Activated CD4-positive, alpha-beta T cell treated with anti-CD3 and anti-CD28 coated beads for 4 hours (primary cell): ENCODE measurements at regions not wholly inside any gene's neighbourhood (a gene's known extent, or its start where the extent isn't known, plus 50 kb on each side); places are given as distances from the start of the nearest gene placed in this dataset.
"Not testable (repeated sequence)": the region's sequence is repeated elsewhere in the genome, so short reads cannot be mapped to it uniquely, and the experiment has no call there.

Experiments used
- DNase-seq, 2 donors: peaks; one replicate each; pipeline ENCODE4 v3.0.0-alpha.2; 2020

DNA sequence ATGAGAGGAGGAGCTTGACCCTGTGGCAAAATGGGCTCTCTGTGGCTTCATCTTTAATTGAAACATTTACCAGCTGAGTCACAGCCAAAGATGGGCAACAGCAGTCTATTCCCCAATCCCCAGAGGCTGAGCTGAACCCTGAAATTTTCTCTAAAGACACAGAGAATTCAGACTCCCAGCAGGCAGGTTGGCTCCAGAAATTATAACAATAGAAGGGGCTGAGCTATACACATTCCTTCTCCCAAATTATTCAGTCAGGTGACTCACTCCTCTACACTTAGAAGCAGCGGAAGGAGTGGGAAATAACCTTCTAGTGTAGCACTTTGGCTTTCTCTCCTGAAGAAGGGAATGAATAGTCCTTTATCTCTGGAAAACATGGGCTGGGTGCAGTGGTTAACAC, 264.3 kb upstream of the ARHGEF26 start:
- no peak for DNase-seq

DNA sequence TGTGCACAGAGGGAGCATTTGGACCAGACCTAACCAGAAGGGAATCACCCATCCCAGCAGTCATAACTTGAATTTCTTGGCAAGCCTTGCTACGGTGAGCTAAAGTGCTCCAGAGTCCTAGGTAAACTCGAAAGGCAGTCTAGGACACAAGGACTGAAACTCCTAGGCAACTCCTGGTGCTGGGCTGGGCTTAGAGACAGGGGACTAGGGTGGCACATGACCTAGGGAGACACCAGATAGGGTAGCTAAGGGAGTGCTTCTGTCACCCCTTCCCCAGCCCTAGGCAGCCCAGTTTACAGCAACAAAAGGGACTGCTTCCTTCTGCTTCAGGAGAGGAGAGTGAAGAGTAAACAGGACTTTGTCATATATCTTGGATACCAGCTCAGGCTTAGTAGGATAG, 256.4 kb upstream of the ARHGEF26 start:
- no peak for DNase-seq

DNA sequence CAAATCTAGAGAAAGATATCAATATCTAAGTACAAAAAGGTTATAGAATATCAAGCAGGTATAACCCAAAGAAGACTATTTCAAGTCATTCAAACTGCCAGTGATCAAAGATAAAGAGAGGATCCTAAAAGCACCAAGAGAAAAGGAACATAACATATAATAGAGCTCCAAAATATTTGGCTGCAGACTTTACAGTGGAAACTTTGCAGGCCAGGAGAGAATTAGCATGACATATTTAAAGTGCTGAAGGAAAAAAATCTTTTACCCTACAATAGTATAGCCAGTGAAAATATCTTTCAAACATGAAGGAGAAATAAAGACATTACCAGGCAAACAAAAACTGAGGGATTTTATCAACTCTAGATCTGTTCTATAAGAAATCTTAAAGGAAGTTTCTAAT, 254.3 kb upstream of the ARHGEF26 start:
- no peak for DNase-seq

DNA sequence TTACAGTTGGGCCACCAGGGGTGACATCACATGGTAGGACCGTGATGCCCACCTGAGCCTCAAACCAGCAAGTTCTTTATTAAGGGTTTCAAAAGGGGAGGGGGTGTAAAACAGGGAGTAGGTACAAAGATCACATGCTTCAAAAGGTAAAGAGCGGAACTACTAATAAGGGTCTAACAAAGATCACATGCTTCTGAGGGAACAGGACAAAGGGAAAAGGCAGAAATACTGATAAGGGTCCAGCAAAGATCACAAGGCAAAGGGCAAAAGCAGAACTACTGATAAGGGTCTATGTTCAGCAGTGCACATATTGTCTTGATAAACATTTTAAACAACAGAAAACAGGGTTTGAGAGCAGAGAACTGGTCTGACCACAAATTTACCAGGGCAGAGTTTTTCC, 246.8 kb upstream of the ARHGEF26 start:
- not testable (repeated sequence) for DNase-seq

DNA sequence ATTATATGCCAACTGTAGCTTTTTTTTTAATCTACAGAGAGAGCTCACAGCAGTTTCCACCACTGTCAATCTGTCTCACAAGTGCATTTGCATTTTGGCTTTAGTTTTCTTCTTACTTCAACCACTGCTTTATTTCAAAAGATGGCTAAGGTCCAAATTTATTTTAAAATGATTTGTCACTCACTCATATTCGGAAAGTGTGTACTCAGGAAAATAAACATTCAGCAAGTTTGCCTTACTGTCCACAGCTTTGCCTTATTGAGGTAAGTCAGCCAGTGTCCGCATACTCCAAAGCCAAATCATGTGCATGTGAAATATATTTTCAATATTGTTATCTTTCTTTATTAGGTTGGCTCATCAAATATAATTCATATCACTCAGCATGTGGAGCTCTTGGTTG, 240.7 kb upstream of the ARHGEF26 start:
- DNase-seq = no peak

DNA sequence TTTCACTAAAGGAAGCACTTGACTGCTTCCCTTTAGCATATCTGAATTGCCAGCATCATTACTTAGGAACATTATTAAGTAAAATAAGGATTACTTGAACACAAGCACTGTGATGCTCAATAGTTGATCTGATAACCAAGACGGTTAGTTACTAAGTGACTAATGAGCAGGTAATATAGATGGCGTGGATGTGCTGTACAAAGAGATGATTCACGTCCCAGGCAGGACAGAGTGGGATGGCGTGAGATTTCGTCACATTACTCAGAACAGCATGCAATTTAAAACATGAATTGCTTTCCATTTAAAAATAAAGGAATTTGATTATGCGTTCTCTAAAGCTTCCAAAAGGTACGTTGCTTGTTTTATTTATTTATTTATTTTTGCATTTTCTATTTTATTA, 240.0 kb upstream of the ARHGEF26 start:
- DNase-seq = no peak

DNA sequence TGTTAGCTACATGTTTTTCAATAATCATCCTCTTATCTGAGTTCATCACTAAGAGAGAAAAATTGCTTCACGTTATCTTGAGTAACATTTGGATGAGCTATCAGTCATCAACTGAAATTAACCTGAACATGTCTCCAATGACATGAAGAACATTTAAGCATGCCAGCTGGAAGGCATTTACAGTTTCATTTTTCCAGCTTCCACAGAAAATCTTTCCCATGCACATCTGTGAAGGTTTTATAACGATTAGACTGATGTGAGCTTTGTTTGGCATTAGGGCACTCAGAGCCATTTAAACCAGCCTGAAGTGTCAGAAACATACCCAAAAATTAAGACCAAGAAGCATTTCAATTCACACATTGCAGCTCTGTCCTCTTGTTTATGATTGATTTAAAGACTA, 235.8 kb upstream of the ARHGEF26 start:
- DNase-seq = no peak

DNA sequence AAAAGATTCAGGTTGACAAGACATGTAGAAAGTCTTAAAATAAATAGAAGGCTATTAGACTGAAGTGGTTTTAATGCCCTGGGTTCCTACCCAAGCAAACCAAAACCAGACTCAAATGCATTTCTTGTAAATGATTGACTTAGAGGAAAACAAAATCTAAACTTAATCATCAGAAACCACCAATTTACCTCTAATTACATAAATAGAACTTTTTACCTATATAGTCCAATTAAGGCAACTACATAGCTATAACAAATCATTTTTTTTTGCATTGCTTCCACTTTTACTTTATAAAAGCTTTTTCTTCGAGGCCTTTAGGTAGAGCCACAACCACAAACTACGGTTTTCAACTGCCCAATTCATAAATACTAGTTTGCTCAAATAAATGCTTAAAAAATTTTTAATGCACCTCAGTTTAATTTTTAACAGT, 231.3 kb upstream of the ARHGEF26 start:
- DNase-seq = no peak

DNA sequence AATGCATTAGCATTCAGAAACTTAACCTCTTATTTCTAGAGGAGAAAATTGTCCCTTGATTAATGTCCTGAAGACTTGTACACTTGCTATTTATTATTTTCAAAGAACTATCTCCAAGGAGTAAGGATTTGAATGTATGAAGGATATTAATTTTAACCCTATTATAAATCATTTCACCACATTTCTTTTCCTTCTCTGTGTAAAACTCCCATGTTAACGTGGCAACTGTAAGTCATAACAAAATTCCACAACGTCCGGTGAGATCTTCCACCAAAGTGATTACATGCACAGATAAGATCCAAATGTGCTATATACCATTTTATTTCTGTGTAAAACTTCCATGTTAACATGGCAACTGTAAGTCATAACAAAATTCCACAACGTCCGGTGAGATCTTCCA, 229.1 kb upstream of the ARHGEF26 start:
- no peak for DNase-seq

DNA sequence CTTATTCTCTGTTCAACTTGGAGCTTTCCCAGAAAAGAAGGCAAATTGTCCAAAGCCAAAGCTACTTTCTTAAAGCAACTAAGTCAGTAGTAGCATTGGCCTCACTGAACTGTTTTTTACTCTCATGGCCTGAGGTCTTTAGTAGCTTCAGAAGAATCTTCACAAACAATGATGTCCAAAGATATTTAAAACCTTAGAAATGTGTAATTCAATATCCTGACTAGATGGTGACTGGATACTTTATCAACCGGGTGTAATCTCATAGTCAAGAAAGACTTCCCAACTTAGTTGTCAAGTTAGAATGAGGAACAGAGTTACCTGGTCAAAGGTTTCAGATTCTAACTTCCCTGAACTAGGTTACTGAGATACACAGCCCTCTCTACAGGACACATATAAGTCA, 226.3 kb upstream of the ARHGEF26 start:
- no peak for DNase-seq

DNA sequence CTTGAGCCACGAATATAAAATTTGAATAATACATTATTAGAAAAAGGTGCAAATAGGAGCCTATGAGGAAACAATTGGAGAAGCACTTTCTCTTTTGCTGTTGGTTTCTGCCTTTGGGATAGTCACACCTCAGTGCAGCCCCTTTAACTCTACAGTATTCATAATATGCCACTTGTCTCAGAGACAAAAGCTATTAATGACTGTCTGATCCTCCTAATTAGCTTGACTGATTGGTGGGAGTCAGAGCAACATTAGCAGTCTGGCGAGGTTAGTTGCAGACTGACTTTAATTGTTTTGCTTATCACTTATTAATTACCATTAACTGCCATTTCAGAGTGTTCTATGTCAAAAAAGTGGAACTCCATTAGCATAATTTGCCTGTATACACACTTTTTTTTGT, 225.0 kb upstream of the ARHGEF26 start:
- no peak for DNase-seq

DNA sequence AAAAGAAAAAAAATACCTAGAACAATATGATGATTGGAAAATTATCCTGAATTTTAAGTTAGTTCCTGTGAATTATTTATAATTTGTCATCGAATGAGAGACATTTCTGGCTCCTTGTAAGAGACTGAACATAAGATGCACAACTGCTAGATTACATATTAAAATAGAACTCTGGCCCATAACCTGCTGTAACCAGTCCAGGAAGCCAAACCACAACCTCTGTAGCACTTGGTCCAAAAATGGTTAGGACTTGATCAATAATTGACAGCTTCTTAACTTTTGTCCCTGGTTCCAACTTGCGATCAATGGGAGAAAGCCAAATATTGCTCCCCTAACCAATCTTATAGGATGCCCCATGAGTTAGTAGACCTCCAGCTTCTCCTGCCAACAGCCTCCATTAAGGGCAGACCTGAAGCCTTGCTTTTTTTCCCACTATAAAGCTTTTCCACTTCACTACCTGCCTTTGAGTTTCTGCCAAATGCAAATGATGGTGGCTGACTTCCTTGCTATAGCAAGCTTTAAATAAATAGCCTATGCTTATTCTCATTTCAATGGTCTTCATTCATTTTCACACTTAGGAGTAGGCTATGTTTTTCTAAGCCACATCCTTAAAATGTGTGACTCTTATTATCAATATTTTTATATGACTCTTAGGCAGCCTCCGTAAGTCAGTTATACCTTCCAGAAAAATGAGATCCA, 224.0 kb upstream of the ARHGEF26 start:
- DNase-seq = no peak

DNA sequence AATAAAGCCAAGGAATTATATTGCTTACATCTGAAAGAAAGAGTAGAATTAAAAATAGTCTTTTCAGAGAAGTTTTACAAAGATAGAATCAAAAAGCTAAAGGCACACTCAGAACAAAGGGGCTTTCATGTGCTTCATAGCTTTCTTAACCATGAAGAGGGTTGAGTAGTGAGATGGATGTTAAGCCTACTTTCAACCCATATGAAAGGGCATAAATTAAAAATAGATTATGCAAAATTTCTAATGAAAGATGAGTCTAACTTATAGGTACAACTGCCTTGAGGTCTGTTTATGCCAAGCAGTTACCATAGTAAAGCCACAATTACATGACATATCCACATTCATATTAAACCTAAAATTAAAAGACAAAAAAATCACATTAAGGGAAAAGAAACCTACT, 223.3 kb upstream of the ARHGEF26 start:
- DNase-seq = no peak

DNA sequence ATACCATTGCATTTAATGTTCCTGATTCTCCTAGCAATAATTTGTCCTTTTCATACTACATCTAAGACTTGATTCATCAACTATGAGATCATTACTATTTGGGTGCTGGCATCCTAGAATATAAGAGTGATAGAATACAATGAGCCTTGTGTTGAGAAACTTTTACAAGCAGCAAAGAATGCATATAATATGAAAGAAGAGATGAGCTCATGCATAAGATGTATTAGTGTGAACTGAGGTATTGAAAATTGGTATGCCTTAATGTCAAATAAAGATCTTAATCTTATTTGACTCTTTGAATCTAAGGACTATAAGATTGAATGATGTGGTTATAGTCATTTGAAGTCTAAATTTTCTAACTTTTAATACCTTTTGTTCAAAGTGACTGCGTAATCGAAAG, 220.0 kb upstream of the ARHGEF26 start:
- no peak for DNase-seq

DNA sequence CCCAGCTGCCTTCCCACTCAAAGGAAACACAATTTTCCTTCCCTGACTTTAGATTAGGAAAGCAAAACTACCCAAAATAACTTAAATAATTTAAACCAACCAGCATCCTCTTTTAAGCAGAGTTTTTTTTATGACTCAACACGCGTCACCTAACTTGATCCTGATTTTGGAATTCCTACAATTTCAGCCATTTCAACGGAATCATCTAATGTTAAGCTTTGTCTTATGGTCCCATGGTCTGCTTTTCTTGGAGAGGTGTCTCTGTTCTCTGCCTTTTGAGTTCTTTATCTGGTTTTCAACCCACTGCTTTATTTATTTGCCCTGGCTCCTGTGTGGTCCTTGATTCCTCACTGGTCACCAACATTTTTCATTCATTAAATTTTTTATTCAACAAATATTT, 219.2 kb upstream of the ARHGEF26 start:
- DNase-seq = no peak

DNA sequence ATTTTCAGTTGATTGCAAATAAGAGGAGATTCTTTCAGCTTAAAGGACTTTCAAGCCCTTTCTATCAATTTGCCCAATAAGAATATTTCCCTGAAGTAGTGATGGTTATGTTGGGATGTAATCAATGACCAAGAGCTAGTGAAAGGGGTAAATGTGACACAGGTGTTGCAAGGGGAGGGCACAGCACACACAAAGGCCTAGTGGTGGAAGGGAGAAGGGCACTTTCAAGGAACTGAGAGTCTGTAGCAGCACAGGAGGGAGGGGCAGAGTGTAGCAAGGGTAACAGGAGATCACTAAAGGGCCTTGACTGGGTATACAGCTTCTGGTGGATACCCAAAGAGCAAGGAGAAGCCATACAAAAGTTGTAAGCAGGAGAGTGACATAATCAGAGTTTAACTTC, 217.8 kb upstream of the ARHGEF26 start:
- no peak for DNase-seq

DNA sequence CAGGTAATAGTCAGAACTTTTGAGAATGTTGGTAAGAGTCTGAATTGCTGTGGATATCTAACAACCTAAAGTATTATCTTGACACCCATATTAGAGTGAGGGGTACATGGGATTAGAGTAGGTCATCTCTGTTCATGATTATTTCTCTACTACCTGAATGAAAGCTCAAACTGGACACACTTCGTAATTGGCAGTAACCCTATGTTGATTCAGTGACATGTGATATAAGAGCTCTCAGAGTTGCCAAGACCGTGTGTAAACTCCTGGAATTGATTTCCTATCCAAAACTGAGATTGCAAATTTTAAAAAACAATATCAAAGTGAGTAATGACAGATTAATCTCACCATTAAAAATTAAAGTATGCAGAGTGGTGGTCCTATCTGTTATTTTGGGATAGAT, 214.8 kb upstream of the ARHGEF26 start:
- no peak for DNase-seq

DNA sequence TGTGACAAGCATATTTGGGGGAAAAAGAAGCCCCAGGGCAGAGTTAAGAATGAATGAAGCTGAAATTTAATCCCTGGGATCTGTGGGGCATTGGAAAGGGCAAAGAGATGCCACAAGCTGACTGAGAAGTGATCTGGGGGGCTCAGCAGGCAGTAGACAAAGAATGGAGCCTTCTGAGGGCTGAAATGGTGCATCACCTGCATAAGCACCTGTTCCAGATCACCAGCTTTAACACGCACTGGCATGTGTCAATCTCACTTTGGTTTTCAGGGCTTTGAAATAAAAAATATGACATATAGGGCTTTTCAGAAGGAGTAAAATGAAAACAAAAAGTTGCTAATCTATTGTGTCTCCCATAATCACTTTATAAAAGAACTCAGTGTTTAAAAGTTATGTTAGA, 210.8 kb upstream of the ARHGEF26 start:
- DNase-seq = no peak

DNA sequence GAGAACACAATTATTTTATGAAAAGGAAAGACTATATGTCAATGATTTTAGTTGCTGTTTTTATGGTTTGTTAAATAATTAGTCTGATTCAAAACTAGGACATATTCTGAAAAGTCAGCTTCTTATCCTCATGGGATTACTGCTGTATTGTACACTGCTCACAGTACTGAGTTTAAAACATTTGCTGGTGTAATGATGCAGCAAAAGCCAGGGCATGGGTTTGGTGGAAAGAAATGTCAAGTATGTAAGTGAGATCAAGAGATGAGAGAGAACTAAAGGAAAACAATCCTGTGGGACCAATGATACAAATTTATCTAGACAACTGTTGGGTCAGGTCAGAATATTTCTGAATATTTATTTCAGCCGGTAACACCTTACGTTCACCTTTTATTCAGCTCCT, 210.1 kb upstream of the ARHGEF26 start:
- no peak for DNase-seq

DNA sequence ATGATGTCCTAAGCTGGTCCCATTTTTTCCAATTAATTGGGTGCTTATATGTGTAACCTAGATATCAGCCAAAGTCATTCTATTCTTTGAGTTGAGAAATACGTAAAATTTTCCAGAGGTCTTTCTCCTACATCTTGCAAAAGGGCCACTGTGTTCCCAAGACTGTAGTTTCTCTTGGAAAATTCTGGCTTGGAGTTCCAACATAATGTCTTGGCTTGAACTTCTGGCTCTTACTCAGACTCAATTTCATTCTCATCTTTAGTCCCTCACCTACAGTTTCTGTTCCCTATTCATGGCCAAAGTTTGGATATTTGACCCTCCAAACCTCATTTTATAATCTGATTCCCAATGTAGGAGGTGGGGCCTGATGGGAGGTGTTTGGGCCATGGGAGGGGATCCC, 201.4 kb upstream of the ARHGEF26 start:
- DNase-seq = no peak

DNA sequence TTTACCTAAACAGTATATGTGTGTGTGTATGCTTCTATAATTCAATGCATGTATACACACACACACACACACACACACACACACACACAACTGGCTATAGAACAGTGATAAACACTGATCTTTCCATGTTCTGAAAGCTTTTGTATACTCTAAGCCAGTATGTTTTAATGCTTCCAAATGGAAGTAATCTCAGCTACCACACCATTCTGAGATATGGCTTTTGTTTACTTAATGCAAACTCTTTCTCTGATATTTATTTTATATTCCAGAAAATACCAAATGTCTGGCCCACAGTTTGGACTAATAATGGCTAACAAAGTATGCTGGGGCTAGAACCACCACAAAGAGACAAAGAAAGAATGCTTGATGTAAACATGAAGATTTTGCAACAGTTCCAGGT, 199.4 kb upstream of the ARHGEF26 start:
- no peak for DNase-seq

DNA sequence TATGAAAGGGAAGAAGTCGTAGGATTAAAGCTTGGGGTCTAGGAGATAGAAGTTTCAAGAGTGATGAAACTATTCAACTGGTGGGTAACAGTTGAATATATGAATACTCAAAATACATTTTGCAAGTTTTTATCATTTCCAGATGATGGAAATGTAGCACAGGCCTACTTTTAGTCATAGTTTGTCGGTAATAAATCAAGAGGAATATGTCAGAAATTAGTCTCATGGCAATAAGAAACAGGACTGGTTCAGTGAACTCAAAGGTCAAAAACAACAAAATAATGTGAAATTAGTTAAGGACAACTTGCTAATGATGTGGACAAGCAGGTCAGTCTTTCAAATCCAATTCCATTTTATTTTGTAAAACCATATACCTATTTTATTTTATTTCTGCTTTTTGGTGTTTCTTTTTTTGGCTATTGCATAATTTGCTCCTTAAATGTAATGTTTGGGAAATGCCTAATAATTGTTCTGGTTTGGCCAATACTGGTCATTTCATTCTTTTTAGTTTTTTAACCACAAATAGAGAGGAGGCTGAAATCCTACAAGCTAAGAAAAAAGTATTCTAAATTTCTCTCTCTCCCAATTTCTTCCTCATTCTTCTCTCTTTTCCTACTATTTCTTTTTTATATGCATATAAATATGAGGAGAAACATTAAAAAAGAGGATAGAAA, 195.2 kb upstream of the ARHGEF26 start:
- DNase-seq = no peak

DNA sequence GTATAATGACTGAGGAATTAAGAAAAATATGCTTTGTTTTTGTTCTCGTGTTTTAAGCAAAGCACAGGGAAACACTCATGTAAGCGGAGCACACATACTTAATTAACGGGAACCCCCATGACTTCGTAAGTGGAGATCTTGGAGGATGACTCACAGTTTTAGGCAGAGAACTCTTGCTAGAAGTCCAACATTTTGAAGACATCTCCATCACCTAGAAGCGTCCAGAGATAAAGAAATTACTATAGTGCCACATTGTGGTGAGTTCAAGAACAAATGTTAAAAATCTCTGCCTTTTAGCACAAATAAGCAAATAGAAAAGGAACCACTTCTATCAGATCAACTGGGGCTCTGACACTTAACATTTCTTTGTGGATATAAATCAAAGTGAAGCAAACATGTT, 194.1 kb upstream of the ARHGEF26 start:
- no peak for DNase-seq

DNA sequence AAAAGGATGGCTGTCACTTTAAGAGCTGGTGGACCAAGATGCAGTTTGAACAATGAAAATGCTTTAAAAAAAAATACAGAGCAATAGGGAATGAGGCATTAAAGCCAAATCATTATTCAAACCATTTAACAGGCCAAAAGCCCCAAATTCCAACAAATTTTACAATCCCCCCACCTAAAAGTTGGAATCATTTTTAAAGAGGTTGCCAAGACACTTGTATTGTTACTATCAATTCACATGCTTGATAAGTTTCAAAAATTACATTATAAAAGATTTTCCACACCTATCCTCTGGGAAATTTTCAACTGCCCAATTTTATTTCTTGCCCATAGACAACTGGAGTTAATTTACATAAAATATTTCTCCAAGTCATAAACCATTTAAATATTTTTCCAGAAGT, 192.3 kb upstream of the ARHGEF26 start:
- DNase-seq = no peak

DNA sequence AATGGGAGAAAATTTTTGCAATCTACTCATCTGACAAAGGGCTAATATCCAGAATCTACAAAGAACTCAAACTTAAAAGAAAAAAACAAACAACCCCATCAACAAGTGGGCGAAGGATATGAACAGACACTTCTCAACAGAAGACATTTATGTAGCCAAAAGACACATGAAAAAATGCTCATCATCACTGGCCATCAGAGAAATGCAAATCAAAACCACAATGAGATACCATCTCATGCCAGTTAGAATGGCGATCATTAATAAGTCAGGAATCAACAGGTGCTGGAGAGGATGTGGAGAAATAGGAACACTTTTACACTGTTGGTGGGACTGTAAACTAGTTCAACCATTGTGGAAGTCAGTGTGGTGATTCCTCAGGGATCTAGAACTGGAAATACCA, 187.7 kb upstream of the ARHGEF26 start:
- DNase-seq = not testable (repeated sequence)
